ENCODE measurements at regions not wholly inside any gene's neighbourhood (a gene's known extent, or its start where the extent isn't known, plus 50 kb on each side); places are given as distances from the start of the nearest gene placed in this dataset.

DNA sequence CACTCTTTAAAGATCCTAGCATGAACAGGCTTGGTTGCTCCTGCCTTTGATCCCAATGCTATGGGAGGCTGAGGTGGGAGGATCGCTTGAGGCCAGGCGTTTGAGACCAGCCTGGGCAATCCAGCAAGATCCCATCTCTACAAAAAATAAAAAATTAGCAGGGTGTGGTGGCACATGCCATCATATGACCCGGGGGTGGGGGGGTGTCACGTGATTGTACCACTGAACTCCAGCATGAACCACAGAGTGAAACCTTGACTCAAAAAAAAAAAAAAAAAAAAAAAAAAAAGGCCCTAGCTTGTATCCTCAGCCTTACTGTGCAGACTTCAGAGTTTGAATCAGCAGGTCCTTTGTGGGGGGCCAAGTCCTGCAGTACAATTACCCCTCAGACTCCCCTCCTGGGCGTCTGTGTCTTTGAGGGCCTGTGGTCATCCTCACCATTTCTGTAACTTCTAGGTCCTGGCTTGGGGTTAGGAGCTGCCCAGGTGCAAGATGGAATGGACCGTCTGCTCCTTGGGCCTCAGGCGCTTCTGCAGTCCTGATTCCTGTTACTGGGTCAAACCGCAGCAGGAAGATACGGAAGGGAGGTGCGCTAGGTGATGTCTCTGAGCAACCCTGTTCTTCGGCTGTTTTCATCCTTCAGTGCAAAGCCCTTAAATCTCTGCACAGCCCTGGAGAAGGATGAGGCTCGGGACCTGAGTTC, 208.1 kb downstream of the CTTN start:
- DNase-seq (ENCODE audit: low spot score): no peak
- TF ChIP-seq, protein P1, sequence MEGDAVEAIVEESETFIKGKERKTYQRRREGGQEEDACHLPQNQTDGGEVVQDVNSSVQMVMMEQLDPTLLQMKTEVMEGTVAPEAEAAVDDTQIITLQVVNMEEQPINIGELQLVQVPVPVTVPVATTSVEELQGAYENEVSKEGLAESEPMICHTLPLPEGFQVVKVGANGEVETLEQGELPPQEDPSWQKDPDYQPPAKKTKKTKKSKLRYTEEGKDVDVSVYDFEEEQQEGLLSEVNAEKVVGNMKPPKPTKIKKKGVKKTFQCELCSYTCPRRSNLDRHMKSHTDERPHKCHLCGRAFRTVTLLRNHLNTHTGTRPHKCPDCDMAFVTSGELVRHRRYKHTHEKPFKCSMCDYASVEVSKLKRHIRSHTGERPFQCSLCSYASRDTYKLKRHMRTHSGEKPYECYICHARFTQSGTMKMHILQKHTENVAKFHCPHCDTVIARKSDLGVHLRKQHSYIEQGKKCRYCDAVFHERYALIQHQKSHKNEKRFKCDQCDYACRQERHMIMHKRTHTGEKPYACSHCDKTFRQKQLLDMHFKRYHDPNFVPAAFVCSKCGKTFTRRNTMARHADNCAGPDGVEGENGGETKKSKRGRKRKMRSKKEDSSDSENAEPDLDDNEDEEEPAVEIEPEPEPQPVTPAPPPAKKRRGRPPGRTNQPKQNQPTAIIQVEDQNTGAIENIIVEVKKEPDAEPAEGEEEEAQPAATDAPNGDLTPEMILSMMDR (IDR thresholded peaks at IDR 0.05; ENCODE audit: borderline replicate concordance, control extremely low read depth, extremely low read depth, insufficient read depth, missing control alignments): no peak
- in situ Hi-C loops (cut with MboI; ENCODE audit: low sequenced_read_pairs, unreplicated experiment): no loop called here

DNA sequence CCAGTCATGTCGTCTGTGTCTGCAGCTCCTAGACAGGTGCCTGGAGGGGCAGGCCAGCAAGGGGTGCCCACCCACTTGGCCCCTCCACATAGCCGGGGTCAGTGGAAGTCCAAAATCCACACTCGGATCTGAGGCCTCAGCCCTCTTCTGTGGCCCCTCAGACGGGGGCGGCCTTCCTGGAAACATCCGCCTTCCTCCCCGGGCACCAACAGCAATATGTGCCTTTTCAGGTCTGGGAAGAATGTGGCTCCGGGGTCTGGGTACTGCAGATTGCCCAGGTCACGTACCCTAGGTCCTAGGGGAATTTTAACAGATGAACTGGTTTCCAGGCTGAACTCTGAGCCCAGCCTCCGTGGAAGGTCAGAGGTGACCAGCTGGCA, 208.6 kb downstream of the CTTN start:
- in situ Hi-C loops (cut with MboI; ENCODE audit: low sequenced_read_pairs, unreplicated experiment): no loop called here

DNA sequence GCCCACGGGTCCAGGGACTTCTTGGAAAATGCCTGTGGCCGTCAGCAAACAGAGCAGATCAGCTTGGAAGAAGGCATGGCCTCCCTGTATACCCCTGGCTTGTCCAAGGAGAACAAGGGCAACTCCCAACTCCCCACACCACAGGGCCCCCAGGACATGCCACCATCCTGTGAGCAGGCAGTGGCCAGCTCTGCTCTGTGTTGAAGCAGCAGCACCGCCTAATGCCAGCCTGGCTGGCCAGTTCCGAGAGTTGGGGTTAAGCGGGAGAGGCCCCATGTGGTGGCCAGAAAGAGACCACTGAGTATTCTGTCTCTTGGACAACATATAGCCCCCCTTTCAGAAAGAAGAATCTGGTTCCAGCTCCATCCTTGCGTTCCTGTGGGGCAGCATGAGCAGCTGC, 209.2 kb downstream of the CTTN start:
- TF ChIP-seq, protein P1 (IDR thresholded peaks at IDR 0.05; ENCODE audit: borderline replicate concordance, control extremely low read depth, extremely low read depth, insufficient read depth, missing control alignments): no peak
- in situ Hi-C loops (cut with MboI; ENCODE audit: low sequenced_read_pairs, unreplicated experiment): no loop called here

More for the DNA sequence above, 208.6 kb downstream of the CTTN start:
- TF ChIP-seq, protein P1 (IDR thresholded peaks at IDR 0.05; ENCODE audit: borderline replicate concordance, control extremely low read depth, extremely low read depth, insufficient read depth, missing control alignments): no peak
- DNase-seq (ENCODE audit: low spot score): no peak

DNA sequence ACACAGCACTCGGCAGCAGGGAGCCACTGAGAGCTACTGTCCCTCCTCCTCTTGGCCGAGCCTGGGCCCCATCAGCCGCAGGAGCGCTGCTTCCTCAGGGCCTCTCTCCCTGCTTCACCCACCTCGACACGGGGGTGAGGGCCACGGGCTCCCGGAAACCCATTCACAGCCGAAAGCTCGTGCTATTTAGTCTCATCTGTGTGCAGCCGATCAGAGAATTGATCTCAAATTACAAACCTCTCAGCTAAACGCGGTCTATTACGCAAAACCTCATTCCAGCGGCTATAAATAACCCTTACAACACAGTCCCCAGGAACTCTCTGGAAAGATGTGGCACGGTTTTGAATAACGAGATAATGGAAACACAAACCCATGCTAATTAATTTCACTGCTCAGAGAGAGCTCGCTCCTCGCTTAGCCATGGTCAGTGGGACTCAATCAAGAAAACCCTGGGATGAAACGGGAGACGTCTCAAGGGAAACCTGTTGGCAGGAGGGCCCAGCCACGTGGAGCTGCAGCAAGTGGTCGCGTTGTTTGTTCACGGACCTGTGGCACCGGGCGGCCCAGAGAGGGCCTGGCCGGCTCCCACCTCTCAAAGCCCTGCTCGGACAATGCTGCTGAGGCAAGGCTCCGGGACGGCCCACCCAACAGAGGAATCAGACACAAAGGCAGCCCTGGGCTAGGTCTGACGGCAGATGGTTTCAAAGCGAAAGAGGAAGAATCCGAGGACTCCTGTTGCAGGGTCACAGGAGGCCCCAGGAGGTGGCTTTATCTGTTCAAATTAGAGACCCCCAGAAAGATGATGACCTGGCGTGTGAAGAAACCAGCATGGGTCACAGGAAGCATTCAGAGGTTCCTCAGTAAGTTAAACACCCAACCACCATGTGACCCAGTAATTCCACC, 210.5 kb downstream of the CTTN start:
- DNase-seq (ENCODE audit: low spot score): no peak
- in situ Hi-C loops (cut with MboI; ENCODE audit: low sequenced_read_pairs, unreplicated experiment): no loop called here
- TF ChIP-seq, protein P1 (IDR thresholded peaks at IDR 0.05; ENCODE audit: borderline replicate concordance, control extremely low read depth, extremely low read depth, insufficient read depth, missing control alignments): no peak

More for the DNA sequence above, 209.2 kb downstream of the CTTN start:
- no peak for DNase-seq (ENCODE audit: low spot score)

DNA sequence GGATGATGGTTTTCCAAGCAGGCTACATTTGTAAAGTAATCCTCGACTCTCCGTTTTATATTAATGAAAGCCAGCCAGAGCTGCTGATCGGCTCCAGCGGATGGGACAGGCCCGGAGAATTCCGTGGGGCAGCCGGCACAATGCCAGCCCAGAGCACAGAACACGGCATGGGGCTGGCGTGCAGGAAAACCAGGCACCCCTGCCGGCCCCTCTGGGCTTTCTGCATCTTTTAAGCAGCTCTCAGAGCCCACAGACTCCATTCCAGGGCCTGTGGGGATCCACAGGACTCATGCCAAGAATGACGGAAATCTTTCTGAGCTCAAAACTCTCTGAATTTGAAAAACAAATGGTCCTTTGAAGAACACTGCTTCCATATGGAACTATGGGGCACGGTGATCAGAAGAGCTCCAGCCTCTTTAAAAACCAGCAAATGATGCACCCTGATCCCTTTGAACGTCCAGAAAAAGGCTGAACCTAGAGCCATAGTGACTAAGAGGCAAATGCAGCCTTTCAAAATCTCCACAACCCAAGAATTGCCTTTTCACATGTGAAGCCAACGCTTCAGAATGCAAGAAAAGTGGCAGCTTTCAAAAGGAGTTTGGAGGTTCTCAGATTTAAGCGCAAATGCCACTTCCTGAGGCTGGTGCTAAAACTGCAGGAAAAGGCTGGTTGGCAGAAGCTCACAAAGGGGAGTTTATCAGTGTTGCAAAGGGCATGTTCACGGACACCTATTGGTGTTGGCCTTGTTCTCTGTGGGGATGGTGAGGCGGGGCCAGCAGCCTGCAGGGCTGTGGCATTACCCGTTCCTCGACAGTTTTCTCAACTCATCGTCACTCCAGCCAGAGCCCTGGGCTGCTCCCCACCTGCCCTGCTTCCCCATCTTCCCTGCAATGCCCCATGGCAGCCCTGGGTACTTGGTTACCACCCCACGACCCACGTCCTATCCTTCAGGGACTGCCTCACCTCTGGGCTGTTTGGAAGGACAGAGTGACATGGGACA, 212.5 kb downstream of the CTTN start:
- DNase-seq (ENCODE audit: low spot score): no peak
- TF ChIP-seq, protein P1 (IDR thresholded peaks at IDR 0.05; ENCODE audit: borderline replicate concordance, control extremely low read depth, extremely low read depth, insufficient read depth, missing control alignments): no peak
- in situ Hi-C loops (cut with MboI; ENCODE audit: low sequenced_read_pairs, unreplicated experiment): no loop called here

DNA sequence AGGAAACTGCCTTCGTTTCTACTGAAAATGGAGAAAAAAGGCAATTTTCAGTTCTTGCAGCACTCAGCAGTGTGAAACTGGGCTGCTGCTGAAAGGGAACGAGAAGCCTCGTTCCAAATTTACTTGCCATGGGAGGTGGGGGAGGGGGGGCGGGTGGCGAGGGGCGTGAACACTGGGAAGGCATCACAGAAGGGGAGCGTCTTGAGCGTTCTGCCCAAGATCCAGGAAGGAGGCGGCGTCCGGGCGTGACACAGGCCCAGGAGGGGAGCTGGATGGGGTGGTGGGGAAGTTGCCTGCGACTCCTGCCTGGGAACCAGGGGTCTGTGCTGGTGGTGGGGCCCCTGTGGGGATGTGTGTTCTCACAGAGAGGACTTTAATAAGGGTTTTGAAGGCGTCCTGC, 213.5 kb downstream of the CTTN start:
- no peak for DNase-seq (ENCODE audit: low spot score)
- TF ChIP-seq, protein P1 (IDR thresholded peaks at IDR 0.05; ENCODE audit: borderline replicate concordance, control extremely low read depth, extremely low read depth, insufficient read depth, missing control alignments): no peak
- in situ Hi-C loops (cut with MboI; ENCODE audit: low sequenced_read_pairs, unreplicated experiment): no loop called here
